ENCODE measurements at regions not wholly inside any gene's neighbourhood (a gene's known extent, or its start where the extent isn't known, plus 50 kb on each side); places are given as distances from the start of the nearest gene placed in this dataset.
"Not testable (repeated sequence)": the region's sequence is repeated elsewhere in the genome, so short reads cannot be mapped to it uniquely, and the experiment has no call there.

DNA sequence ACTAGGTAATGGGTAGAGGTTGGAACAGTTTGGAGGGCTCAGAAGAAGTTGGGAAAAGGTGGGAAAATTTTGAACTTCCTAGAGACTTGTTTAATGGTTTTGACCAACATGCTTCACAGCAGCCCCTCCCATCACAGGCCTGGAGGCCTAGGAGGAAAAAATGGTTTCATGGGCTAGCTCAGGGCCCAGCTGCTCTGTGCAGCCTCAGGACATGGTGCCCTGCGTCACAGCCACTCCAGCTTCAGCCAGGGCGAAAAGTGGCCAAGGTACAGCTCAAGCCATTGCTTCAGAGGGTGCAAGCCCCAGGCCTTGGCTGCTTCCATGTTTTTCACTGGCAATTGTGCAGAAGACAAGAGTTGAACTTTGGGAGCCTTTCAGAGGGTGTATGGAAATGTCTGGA is 453.7 kb downstream of the LRRC70 start:
- DNase-seq (ENCODE audit: low read depth in 3 of 3, low spot score in 2 of 3) = no peak

- DNase-seq (ENCODE audit: low read depth in 3 of 3, low spot score in 2 of 3) = no peak
Observed at GRCh38 chr5:63029891-63030290, 451.3 kb downstream of the LRRC70 start.

DNA sequence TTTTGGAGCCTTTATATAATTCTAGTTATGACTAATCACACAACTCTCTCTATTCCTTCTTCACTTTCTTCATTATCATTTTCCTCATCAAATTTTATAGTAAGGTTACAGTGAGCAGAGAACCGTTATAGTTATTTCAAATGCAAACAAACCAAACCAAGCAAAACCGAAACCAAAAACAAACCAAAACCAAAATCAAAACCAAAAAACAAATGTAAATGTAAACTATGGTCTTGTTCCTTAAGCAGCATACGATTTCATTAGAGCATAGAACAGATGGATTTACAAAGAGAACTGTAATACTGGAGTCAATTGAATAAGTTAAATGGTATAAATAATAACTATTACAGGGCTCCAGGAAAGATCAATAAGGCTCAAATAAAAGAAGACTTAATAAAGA is 447.1 kb downstream of the LRRC70 start:
- no peak for DNase-seq (ENCODE audit: low read depth in 3 of 3, low spot score in 2 of 3)

GRCh38 chr5:63022403-63022802 is 443.8 kb downstream of the LRRC70 start:
- no peak for DNase-seq (ENCODE audit: low read depth in 3 of 3, low spot score in 2 of 3)

DNA sequence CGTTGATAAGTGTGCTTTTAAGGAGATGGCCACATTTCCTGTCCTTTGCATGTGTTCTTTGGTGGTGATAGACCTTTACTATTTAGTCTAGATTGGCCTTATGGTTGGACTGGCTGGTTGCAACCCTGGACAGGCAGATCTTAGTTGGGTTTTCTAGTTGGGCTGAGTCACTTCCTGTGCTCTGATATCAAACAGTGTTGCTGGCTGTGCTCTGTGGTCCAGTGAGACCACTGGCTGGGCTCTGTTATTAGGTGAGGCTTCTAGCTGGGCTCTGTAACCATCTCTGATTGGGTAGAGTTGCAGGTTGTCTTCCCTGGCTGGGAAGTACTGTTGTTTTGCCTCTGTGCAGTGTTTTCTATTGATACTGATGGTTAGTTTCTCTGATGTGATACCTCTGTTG is 432.5 kb downstream of the LRRC70 start:
- DNase-seq (ENCODE audit: low read depth in 3 of 3, low spot score in 2 of 3) = no peak

DNA sequence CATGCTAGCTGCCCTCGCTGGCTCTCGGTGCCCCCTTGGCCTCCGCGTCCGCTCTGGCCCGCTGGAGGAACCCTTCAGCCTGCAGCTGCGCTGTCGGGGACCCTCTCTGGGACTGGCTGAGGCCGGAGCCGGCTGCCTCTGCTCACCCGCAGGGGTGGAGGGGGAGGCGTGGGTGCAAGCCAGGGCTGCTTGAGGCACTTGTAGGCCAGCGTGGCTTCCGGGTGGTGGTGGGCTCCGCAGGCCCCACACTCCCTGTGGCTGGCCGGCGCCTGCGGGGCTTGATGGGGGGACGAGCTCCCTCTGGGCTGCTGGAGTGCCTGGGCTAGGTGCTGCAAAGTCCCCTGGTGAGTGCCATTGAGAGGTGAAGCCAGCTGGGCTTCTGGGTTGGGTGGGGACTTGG is 429.6 kb downstream of the LRRC70 start:
- no peak for DNase-seq (ENCODE audit: low read depth in 3 of 3, low spot score in 2 of 3)

DNA sequence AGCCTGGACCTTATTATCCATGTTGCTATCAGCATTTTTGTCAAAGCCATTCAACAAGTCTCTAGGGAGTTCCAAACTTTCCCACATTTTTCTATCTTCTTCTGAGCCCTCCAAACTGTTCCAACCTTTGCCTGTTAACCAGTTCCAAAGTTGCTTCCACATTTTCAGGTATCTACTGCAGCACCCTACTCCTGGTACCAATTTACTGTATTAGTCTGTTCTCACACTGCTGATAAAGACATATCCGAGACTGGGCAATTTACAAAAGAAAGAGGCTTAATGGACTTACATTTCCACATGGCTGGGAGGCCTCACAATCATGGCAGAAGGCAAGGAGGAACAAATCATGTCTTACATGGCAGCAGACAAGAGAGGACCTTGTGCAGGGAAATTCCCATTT is 416.2 kb downstream of the LRRC70 start:
- not testable (repeated sequence) for DNase-seq (ENCODE audit: low read depth in 3 of 3, low spot score in 2 of 3)

DNA sequence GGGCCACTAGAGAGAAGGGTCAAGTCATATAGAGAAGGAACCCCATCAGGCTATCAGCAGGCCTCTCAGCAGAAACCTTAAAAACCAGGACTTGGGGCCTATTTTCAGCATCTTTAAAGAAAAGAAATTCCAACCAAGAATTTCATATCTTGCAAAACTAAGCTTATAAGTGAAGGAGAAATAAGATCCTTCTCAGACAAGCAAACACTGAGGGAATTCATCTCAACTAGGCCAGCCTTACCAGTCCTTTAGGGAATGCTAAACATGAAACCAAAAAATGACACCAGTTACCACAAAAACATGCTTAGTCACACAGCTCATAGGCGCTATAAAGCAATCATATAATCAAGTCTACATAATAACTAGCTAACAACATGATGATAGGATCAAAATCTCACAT is 407.1 kb downstream of the LRRC70 start:
- no peak for DNase-seq (ENCODE audit: low read depth in 3 of 3, low spot score in 2 of 3)

- no peak for DNase-seq (ENCODE audit: low read depth in 3 of 3, low spot score in 2 of 3)
Observed at GRCh38 chr5:62982348-62982747, 403.7 kb downstream of the LRRC70 start.

- DNase-seq (ENCODE audit: low read depth in 3 of 3, low spot score in 2 of 3) = no peak
Observed at GRCh38 chr5:62980884-62981283, 402.3 kb downstream of the LRRC70 start.

DNA sequence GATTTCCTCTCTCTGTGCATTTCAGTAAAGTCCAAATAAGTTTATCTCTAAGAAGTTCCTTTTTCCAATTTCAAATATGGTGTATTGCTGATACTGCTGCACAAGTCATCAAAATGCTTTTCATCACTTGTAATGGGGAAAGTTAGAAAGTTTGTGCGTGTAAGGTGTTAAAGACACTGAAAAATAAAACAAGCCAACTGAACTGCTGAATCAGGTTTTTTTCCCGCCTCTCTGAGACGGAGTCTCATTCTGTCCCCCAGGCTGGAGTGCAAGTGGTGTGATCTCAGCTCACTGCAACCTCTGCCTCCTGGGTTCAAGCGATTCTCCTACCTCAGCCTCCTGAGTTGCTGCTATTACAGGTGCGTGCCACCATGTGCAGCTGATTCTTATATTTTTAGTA is 400.9 kb downstream of the LRRC70 start:
- DNase-seq (ENCODE audit: low read depth in 3 of 3, low spot score in 2 of 3) = no peak

- no peak for DNase-seq (ENCODE audit: low read depth in 3 of 3, low spot score in 2 of 3)
Observed at GRCh38 chr5:62977661-62978060, 399.0 kb downstream of the LRRC70 start.

DNA sequence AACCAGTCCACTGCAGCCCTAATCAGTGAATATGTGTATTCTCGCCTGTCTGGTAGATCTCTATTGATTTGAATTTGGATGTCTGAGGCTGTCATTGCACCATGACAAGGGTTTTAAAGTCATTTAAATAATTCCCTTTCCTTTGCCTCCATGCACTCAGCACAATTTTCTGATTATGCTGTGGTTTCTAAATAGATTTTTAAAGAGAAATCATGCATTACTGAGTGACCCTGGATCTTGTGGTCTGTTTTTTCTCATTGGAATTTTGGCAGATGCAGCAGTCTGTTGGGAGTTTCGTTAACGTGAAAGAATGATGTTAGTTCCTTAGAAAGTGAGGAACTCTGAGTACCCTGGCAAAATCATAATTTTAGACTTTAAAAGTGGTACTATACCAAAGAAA is 396.0 kb downstream of the LRRC70 start:
- DNase-seq (ENCODE audit: low read depth in 3 of 3, low spot score in 2 of 3) = no peak

DNA sequence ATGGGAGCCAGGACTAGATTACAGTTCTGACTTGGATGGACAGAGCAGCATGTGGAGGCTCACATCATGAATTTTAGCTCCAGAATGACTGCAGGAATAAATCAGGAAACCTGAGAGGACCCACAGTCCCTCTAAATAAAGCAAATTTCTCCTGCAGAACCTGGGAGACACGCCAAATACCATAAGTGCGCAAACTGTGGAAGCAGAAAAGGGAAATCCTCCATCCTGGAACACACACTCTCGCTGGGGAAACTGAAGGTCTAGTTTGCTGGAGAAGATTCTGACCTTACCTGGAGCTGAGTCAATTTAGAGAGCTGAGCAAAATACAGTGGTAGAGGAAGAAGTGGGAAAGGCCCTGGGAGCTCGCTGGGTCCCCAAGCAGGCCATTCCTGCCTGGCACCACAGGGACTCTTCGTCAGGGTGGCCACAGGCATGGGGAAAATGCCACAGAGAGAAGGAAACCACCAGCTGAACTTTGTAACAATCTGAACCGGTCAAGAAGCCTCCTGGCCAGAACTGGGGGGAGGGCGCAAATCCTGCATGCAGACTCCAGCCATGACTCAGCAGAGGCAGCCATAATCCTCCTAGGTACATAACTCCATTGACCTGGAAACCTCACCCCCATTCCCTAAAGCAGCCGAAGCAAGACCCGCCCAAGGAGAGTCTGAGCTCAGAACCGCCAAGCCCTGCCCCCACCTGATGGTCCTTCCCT is 390.9 kb downstream of the LRRC70 start:
- DNase-seq (ENCODE audit: low read depth in 3 of 3, low spot score in 2 of 3) = no peak

DNA sequence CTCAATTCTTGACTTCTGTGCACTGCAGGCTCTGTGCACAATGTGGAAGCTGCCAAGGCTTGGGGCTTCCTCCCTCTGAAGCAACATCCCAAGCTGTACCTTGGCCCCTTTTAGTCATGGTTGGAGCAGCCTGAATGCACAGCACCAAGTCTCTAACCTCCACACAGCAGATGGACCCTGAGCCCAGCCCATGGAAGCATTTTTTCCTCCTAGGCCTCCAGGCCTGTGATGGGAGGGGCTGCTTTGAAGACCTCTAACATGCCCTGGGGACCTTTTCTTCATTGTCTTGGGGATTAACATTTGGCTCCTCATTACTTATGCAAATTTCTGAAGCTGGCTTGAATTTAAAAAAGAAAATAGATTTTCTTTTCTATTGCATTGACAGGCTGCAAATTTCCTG is 385.8 kb downstream of the LRRC70 start:
- no peak for DNase-seq (ENCODE audit: low read depth in 3 of 3, low spot score in 2 of 3)

- no peak for DNase-seq (ENCODE audit: low read depth in 3 of 3, low spot score in 2 of 3)
Observed at GRCh38 chr5:62960781-62961180, 382.2 kb downstream of the LRRC70 start.

- no peak for DNase-seq (ENCODE audit: low read depth in 3 of 3, low spot score in 2 of 3)
Observed at GRCh38 chr5:62956597-62956996, 378.0 kb downstream of the LRRC70 start.

- no peak for DNase-seq (ENCODE audit: low read depth in 3 of 3, low spot score in 2 of 3)
Observed at GRCh38 chr5:62954578-62954977, 376.0 kb downstream of the LRRC70 start.

GRCh38 chr5:62948301-62948700 is 369.7 kb downstream of the LRRC70 start:
- DNase-seq (ENCODE audit: low read depth in 3 of 3, low spot score in 2 of 3) = no peak

- no peak for DNase-seq (ENCODE audit: low read depth in 3 of 3, low spot score in 2 of 3)
Observed at GRCh38 chr5:62942384-62942783, 363.8 kb downstream of the LRRC70 start.

DNA sequence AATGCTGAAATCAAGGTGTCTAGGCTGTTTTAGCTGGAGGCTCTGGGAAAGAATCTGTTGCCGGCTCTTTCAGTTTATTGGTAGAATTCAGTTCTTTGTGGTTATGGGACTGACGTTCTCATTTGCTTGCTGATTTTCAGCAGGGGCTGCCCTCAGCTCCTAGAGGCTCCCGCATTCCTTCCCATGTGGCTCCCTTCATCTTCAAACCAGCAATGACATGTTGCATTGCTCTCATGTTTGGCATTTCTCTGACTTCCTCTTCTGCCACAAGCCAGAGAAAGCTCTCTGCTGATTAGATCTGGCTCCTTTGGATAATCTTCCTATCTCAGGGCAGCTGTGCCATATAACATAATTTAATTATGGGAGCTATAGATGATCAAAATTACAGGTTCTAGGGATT is 360.3 kb downstream of the LRRC70 start:
- no peak for DNase-seq (ENCODE audit: low read depth in 3 of 3, low spot score in 2 of 3)

DNA sequence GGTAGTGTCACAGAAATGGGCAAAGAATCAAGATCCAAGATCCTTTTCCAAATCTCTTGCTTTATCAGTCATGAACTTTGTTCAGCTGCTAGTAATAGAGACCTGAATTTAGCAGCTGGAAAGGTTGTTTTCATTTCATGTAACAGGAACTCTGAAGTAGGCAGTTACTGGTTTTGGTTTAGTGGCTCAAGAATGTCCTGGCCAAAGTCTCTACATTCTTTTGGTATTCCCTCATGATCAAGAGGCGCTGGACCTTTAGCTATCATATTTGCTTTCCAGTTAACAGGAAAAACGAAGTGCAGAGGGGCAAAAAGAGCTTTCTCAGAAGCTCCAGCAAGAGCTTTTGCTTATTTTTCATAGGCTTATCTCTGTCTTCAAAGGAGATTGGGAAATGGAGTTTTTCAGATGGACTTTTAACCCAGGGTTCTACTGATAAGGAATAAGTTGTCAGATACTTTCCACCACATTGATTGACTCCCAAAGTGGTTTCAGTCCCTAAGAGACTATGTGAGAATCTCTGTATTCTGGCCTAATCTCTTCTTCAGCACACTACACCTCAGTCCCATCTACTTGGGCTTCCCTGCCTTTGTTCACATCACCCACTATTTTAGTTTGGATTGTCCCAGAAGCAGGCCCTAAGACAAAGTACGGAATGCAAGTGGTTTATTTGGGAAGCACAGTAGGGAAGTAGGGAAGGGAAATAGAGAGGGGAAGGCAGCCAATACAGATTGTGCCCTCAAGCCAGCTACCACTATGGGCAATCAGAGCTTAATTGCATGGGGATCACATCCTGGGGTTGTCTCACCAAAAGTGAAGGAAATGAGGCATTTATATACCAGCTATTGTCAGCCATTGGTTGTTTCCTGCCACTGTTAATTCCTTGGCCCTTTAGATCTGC is 359.3 kb downstream of the LRRC70 start:
- peak in 1 of 3 donors; percentile 39 for DNase-seq (ENCODE audit: low read depth in 3 of 3, low spot score in 2 of 3)

All from right renal cortex interstitium (tissue), 3 donors.